ENCODE measurements at regions not wholly inside any gene's neighbourhood (a gene's known extent, or its start where the extent isn't known, plus 50 kb on each side); places are given as distances from the start of the nearest gene placed in this dataset.
"Not testable (repeated sequence)": the region's sequence is repeated elsewhere in the genome, so short reads cannot be mapped to it uniquely, and the experiment has no call there.

DNA sequence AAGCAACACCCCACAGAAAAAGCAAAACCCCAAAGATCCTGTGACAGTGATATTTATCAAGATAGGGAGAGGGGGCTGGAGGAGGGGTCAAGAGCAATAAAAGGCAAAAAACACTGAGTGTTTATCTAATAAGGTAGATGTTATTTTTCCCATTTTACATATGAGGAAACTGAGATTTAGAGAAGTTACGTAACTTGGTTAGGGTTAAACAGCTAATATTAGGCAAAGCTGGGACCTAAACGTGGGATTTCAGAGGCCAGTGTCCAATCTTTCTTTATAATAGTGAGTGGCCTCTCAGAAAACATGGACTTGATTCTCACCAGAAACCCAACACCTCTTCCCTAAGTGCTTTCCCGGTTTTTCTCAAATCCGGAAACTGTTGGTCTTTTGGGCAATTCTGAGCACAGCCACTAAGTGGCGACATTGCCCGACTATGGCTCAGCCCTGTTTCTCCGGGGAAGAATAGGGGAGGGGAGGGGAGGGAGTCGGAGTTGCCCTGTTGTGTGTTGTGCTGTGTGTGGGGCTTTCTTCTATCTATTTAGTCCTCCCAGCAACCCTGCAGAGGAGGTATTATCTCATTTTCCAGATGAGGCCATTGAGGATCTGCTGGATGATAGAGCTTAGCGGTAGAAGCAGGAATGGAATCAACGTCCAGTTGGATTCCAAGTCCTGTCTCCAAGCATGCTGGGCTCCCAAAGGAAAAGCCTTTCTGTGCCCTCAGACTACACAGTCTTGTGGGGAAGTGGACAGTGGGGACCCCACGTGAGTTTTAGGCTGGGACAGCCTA lies 58.7 kb upstream of the ETV3 start:
- WGBS, 5 donors, result 8 to 36% (median 20%) methylated on average over 6 to 9 of the region's 11 CpGs
- H3K27me3 ChIP-seq (replicated peaks in 1 of 7), result peaks cover 6 to 49% (median 29%) of the 10 kb centered on the region in 7 donors
- DNase-seq; H3K4me3 ChIP-seq; H3K9me3 ChIP-seq; H3K27ac ChIP-seq; H3K36me3 ChIP-seq; intact Hi-C loops (cut with DNase I; ENCODE audit: low total_unique reads): not testable (repeated sequence)
- peaks cover 0 to 13% (median 5%) of the 10 kb centered on the region in 6 donors for H3K4me1 ChIP-seq
- TF ChIP-seq, protein P1, sequence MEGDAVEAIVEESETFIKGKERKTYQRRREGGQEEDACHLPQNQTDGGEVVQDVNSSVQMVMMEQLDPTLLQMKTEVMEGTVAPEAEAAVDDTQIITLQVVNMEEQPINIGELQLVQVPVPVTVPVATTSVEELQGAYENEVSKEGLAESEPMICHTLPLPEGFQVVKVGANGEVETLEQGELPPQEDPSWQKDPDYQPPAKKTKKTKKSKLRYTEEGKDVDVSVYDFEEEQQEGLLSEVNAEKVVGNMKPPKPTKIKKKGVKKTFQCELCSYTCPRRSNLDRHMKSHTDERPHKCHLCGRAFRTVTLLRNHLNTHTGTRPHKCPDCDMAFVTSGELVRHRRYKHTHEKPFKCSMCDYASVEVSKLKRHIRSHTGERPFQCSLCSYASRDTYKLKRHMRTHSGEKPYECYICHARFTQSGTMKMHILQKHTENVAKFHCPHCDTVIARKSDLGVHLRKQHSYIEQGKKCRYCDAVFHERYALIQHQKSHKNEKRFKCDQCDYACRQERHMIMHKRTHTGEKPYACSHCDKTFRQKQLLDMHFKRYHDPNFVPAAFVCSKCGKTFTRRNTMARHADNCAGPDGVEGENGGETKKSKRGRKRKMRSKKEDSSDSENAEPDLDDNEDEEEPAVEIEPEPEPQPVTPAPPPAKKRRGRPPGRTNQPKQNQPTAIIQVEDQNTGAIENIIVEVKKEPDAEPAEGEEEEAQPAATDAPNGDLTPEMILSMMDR (IDR thresholded peaks at IDR 0.05 in 8 of 11, conservative IDR thresholded peaks at IDR 0.05 in 3 of 11), result peak in 7 of 11 experiments; percentile 26 to 51 (median 38)

DNA sequence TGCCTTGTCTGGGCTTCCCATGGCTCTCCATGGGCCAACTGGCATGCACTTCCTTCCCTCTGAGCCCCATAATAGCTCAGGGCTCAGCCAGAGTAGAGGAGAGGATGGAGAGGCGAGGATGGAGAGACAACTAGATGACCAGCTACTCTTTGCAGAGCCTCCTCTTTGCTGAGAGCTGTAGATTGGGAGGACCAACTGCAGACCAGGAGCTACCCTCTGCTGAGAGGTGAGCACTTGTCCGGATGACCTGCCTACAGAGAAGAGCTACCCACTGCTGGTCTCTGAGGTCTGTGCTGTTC lies 58.0 kb upstream of the ETV3 start:
- Histone ChIP-seq H3K27ac (no peak overlapping the region), H3K4me1 (peaks cover 0 to 13% (median 5%) of the 10 kb centered on the region in 6 donors), H3K4me3 (no peak overlapping the region), H3K36me3 (no peaks in the 10 kb centered on the region), H3K27me3 (replicated peaks in 1 of 7) (peaks cover 6 to 49% (median 29%) of the 10 kb centered on the region in 7 donors), H3K9me3 (no peaks in the 10 kb centered on the region)
- no peak for DNase-seq
- 80 to 92% (median 87%) methylated on average over 2 of the region's 2 CpGs for WGBS, 5 donors
- intact Hi-C loops (cut with DNase I; ENCODE audit: low total_unique reads), result no loop called here
- no peak for TF ChIP-seq POLR2A (IDR thresholded peaks at IDR 0.05)
- no peak for TF ChIP-seq POLR2AphosphoS5 (IDR thresholded peaks at IDR 0.05)
- TF ChIP-seq, protein P1 (IDR thresholded peaks at IDR 0.05 in 8 of 11, conservative IDR thresholded peaks at IDR 0.05 in 3 of 11), result no peak

DNA sequence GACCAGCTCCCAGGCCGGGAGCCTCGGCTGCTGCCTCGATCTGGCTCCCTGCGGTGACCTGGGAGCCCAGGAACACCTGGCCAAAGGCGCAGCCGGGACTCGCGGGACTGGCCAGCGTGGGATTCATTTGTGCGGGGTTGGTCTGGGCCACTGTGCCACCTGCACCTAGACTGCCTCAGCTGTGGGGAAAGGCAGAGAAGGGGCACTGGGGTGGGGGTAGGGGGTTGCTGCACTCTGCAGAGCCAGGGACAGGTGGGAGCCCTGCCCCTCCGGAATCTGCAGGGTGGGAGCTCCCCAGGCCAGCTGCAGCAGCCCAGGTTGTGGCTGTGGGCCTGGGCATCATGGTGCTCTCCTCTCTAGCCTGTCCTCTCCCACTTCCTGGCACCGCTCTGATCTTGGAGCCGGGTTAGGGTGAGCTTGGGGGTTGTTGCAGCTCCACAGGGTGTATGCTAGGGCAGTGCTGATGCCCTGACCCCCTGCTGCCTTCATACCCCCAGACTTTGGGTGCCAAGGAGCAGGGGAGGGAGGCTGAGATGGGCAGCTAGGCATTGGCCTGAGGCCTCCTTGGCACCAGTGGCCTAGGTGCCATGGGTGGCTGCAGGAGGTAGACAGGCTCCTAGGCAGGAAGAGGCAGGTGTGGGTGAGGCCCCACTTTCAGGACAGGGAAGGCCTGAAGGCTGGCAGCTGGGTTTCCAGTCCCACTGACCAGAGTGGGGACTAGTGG lies 57.5 kb upstream of the ETV3 start:
- Histone ChIP-seq H3K4me1 (peaks cover 0 to 13% (median 5%) of the 10 kb centered on the region in 6 donors), H3K9me3 (no peaks in the 10 kb centered on the region), H3K36me3 (no peaks in the 10 kb centered on the region), H3K27ac (no peak overlapping the region), H3K4me3 (no peak overlapping the region), H3K27me3 (replicated peaks in 1 of 7) (peaks cover 6 to 49% (median 29%) of the 10 kb centered on the region in 7 donors)
- WGBS, 5 donors, result 83 to 97% (median 90%) methylated on average over 10 to 13 of the region's 13 CpGs
- DNase-seq, result no peak
- intact Hi-C loops (cut with DNase I; ENCODE audit: low total_unique reads), result no loop called here
- no peak for TF ChIP-seq POLR2AphosphoS5 (IDR thresholded peaks at IDR 0.05)
- TF ChIP-seq POLR2A (IDR thresholded peaks at IDR 0.05), result no peak
- TF ChIP-seq, protein P1 (IDR thresholded peaks at IDR 0.05 in 8 of 11, conservative IDR thresholded peaks at IDR 0.05 in 3 of 11), result no peak

Data from spleen (tissue), 11 donors.